HG03159 (cell line): ENCODE measurements at regions not wholly inside any gene's neighbourhood (a gene's known extent, or its start where the extent isn't known, plus 50 kb on each side); places are given as distances from the start of the nearest gene placed in this dataset.

Experiments used
- ATAC-seq: cut with Tn5 transposase; IDR thresholded peaks from one replicate; pipeline ENCODE4 v1.9.1; 2021; ENCODE audit warnings: mild to moderate bottlenecking, moderate library complexity; ENCODE audit not compliant: unreplicated experiment

DNA sequence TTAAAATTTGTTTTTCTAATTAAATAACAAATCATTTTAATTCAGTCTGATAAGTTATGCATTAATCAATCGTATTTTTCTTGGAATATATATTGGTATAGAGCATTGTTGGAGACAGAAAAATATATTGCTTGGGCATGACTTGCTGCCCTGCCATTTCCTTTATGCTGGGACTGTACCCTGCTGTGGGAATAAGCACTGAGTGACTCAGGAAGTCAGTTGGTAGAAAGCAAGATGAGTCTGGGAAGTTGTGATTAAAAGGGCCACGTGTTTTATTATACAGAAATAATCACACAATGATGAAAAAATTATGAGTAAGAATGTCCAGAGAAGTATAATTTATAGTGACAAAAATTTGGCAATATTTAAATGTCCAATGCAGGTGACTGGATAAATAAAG is 139.5 kb downstream of the KIF18A start:
- no peak for ATAC-seq

DNA sequence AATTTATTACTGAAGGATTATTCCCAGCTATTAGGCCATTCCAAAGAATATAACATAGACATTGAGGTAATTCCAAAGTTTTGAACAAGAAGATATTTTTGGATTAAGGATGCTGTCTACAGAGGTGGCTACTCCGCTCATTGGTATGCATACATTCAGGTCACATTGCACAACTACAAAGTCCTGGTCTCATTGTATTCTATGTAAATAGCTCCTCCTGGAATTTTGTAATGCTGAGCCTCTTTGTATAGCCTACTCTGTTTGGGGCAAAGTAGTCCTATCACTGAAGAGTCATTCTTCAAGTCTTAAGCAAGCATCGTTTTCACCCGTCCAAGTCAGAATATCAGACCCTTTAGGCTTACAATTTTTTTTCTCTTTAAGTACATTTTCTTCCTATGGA is 142.4 kb downstream of the KIF18A start:
- no peak for ATAC-seq

DNA sequence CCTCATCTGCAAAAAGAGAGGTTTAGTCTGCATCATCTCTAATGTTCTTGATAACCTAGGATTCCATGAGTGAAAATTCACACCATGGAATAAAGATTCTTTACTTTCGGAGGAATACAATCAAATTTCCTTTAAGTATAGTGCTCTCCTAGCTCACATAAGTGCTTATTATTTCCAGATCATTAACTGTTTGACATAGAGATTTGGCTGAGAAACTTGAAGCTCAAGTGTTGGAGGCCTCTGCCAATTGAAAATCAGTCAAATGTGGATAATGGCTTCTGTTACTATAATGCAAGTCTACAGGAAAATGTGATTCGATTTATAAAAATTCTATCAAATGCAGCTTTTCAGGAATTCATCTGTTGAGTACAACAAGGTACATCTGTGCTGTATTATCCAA is 144.6 kb downstream of the KIF18A start:
- ATAC-seq = no peak

DNA sequence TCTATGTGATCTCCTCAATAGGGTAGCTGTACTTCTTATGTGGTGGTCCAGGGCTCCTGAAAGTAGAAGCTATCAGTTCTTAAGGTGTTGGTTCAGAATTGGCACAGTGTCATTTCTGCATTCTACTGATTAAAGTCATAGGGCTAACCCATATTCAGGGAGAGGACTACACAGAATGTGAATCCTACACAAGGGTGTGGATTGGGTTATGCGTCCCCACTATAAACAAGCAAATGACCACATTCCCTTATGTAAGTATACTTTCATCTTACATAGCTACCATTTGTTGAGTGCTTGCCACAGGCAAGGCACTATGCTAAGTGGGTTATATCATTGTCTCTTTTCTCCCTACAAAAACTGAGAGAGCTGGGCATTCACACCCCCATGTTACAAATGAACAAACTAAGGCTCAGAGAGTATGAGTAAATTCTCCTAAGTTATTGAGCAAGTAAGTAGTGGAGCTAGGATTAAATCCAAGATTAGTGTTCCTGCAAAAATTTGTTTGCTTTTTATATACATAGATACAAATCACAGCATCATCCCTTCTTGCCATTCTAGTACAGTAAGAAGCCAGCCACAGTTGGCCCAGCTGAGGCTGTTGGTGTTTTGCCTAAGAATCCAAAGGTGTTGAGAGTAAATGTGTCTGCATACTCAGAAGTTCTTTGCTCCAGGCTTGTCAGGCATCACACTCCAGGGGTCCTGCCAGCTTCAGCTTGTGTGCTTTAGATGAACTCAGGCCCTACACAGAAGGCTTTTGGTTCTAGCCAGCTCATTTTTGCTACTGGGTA is 157.8 kb downstream of the KIF18A start:
- ATAC-seq = no peak

DNA sequence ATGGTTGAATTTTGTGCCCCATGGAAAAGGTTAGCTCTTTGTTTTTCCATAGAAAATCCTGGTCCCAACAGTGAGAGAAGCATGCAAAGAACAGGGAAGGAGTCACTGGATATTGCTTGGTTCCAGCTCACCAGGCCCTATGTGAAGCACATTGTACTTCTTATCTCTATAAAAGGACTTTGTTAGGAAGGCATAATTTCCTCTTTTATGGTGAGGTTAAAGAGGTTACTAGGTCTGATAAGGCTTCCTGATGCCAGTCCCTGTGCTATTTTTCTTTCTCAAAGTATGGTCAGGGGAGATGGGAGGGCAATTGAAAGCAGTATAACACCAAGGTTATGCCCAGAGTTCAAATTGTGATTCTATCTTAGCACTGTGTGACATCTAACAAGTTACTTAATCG is 162.6 kb downstream of the KIF18A start:
- ATAC-seq = no peak

DNA sequence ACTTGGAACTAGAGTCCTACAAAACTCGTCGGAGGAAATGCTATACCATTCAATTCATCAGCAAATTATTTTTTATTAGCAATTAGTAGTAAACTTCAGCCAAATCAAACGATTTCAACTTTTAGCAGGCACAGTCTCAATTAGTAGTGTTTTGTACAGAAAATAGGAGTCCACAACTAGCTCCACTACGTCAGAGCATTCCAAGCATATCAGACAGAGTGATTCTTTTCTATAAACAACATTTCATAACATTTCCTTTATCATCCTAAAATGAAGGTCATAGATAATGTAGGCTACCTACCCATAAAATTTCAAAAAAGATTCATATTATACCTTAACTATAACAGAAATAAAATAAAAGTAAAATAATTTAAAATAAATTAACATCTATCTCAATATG is 169.9 kb downstream of the KIF18A start:
- ATAC-seq = no peak

DNA sequence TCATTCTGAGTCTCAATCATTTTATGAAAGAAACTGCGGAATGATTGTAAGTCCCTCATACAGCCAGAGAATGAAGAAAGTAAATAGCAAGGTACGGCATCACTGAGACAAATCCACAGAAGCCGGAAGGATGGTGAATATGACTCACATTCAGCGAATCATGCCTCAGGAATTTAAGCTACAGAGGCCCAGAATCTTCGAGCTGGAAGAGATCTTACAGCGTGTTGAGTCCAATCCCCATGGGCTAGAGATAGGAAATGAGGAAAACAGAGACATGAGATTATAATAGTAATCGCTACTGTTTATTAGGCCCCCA is 173.2 kb downstream of the KIF18A start:
- ATAC-seq = no peak

DNA sequence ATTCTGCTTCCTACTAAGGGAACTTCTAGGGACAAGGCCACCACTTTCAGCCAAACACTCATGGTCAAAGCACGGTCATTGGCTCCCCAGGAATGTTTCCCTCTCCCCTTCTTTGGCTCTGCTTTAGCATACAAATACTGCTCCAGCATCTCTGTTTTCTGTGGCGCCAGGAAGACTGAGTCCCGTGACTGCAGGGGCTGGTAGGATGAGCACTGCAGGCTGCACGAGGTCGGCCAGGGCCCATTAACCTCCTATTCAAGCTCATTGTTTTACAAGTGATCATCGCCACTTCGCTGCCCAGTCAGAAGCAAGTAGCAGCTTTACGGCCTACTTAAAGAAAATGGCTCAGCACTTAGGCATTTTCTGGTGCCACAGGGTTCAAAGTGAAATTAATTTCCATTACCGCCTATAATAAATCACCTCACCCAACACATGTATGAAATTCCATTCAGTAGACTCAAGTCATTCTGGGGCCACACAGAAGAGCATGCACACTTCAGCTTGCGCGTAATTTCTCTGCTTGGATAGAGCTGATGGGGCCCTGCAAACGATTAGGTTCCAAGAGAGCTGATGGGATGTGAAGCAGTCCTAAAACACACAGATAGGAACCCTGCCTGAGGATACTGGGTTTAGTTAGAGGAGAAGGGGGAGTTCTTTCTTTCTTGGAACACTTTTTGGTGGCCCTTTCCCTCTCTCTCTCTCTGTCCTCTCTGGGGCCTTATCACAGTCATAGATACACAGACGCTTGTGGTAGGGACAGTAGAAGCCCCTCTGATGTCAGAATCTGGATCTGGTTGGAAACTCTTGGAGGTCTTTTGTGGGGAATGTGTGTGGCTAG is 173.7 kb downstream of the KIF18A start:
- ATAC-seq = no peak

DNA sequence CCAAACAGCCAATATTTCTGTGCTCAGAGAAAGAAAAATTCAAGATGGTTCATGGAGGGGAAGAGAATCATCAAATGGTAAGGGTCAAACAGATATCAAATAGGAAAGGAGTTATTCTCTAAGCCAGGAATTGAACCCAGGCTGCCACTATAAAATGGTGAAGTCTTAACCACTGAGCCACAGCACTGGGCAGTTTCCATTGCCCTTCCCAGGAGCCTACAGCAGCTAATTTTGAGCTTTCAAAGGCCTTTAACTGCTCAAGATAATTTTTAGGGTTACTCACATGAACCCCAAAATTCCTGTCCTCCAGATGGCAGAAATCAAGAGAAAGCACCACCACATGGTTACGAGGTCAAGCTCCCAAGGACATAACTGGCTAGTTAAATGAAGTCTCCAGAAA is 176.2 kb downstream of the KIF18A start:
- ATAC-seq = no peak

DNA sequence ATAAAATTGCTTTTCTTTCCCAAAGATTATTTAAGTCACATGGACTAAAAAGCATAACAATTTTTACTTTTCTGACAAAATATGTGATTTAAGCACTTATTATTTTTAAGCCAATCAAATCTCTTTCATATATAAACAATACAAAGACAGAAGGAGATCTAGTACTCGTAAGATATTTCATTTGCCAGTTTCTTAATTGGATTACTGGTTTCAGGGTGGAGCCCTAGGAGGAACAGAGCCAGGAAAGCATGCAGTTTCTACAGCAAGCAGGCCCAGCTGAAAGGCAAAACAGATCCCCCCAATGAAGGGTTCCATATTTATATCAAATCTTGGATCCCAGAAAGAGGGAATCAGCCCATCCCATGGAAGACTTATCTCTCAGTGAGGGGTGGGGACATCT is 177.0 kb downstream of the KIF18A start:
- no peak for ATAC-seq

DNA sequence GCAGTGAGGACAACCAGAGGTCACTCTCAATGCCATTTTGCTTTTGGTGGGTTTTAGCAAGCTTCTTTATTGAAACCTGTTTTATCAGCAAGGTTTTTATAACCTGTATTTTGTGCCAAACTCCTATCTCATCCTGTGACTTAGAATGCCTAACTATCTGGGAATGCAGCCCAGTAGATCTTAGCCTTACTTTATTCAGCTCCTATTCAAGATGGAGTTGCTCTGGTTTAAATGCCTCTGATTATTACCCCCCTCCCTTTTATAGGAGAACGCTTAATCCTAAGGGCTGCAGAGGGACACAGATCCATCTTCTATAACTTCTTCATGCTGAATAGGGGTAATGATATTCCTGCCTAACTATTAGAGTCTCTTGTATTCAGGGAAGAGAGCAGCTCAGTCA is 179.1 kb downstream of the KIF18A start:
- no peak for ATAC-seq

DNA sequence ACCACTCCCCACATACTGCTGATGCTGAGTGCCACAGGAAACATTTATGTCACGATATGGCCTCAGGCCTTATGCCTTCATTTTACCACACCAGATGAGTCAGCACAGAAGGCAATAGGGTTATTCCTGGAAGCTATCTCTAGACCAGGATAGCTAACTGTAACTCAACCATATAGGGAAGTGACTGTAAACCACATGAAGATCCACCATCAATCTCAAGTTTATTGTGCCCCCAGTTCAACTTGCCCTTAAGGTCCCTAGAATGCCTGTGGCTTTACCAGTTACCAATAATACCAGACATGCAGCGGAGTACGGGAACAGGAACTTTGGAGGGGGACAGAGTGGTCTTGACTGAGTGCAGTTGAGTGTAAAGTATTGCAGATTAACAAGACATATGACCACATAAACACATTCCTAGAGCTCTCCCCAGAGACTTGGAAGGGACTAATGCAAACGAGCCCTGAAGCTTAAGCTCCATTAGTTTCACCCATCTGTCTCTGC is 180.9 kb downstream of the KIF18A start:
- ATAC-seq = no peak

DNA sequence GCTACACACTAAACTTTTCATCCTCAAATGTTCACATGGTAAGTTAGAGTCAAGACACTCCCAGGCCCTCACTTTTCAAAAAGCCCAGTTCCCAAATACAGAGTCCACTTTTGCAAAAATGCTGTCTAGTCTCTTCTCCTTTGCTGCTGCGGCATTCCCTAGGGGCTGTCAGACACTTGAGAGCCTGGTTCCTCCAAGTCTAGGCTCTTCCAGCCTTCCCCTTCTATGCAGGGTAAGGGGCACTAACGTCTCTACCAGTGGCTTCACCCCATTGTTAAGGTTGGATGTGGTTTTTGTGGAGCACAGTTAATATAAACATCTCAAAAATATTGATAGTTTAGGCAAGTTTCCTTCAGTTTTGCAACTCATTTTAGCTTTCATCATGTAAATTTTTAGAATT is 181.5 kb downstream of the KIF18A start:
- ATAC-seq = no peak

DNA sequence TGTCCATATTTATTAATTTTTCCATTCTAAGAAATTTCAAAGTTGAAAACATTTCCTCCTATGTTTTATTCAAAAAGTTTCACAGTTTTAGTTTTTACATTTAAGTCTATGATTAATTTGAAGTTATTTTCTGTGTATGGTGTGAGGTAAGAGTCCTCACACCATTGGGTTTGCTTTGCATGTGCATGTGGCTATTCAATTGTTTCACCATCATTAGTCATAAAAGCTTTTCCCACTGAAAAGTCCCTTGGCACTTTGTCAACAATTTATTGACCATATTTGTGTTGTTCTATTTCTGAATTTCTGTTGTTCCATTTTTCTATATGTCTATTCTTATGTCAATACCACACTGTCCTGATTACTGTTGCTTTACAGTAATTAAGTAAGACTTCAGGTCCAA is 186.5 kb downstream of the KIF18A start:
- no peak for ATAC-seq

DNA sequence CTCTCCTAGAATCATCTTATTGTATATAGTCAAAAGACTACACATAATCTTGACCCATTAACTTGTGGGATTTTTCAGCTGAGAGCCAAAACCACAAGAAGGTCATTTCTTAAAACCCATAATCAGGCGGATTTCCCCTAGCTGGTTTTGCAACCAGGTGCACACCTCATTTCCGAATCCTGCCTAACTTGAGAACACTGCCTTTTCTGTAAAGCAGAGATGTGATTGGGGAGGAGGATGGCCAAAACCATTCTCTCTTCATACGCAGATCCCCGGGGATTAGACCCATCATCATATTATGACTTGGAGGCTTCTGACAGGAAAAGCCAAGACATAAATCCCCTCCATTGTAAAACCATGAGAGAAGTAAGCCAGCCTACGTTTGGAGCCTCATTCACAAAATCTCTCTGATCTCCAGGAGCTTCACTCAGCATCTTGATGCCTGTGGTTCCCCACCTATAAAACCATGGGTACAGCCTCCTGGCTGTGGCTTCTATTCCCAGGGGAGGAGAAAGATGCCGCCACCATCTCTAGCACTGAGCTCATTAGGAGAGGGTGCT is 191.3 kb downstream of the KIF18A start:
- peak; percentile 89 for ATAC-seq

DNA sequence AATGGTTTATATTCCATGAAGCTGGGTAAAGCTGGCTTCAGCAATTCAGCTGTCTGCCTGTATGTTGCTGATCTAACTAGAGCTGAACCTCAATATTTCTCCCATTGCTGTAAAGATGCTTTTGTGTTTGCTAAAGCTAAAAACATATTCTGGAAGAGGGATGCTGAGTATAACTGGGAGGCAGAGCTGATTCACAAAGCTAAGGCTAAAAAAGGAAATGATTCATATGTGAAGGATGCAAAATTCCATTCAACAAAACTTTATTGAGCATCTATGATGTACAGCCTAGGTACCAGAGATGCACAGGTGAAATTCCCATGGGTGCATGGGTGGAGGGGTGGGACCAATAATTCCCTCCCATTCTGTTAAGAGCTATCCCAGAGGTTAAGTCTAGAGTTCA is 193.9 kb downstream of the KIF18A start:
- ATAC-seq = no peak

DNA sequence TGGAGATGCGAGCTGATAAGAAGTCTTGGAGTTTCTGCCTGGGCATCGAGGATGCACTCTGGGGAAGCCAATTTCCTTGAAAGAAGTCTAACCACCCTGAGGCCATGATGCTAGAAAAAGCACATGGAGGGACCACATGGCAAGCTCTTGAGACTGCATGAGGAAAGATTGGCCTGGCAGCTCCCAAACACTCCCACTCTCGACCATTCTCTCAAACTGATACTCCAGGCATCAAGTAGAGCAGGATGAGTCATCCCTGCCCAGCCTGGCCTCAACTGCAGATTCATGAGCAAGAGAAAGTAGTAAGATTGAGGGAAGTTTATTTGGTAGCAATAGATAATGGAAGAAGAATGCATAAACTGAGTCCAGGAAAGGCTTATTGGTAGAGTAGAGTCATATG is 194.3 kb downstream of the KIF18A start:
- ATAC-seq = no peak

DNA sequence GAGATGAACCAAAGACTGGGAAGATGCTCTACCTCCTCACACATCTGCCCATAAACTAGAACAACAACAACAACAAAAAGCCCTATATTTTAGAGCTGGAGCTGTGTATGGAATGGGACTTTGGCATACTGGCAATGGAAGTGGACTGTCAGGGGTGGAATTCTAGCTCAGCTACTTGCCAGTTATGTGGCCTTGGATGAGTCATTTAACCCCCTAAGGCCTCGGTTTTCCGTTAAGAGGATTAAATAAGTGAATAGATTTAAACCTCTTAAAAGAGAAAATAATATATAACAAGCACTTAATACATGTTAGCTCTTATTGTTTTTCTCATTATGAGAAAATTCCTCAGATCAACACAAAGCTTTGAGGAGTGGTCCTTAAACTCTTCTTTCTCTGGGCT is 195.0 kb downstream of the KIF18A start:
- ATAC-seq = no peak

DNA sequence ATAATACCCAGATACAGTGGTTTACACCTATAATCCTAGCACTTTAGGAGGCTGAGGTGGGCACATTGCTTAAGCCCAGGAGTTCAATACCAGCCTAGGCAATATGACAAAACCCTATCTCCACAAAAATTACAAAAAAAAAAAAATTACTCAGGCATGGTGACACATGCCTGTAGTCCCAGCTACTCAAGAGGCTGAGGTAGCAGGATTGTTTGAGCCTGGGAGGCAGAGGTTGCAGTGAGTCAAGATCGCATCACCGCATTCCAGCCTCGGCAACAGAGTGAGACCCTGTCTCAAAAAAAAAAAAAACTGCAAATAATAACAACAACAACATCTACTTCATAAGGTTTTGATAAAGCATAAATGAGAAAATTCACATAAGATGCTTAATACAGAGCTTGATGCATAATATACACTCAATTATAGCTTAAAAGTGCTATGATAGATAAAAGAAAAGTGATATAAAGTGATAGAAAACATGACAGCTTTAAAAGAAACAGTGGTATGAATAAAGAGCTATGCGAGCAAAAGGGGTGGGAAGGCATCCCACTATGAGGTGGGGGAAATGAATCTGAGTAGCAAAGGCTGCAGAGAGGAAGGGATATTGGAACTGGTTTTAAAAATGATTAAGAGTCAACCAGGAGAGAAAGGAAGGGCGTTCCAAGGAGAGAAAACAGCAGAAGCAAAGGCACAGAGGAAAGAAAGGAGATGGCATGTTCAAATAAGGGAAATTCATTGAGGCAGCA is 197.6 kb downstream of the KIF18A start:
- no peak for ATAC-seq

DNA sequence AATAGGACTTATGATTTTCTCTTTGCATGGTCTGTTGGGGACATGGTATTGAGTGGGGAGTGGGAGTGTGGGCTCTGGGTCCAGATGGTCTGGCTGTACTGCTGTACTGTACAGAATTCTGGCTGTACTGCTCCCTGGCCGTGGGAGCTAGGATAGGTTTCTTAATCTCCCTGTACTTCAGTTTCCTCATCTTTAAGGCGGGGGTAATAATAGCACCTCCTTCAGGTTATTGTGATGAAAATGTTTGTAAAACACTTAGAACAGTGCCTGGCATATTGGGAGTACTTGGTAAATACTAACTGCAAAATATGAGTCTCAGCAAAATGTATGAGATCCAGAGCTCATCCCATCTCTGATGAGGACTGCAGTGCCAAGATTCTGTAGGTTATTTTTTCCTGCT is 198.6 kb downstream of the KIF18A start:
- ATAC-seq = no peak

DNA sequence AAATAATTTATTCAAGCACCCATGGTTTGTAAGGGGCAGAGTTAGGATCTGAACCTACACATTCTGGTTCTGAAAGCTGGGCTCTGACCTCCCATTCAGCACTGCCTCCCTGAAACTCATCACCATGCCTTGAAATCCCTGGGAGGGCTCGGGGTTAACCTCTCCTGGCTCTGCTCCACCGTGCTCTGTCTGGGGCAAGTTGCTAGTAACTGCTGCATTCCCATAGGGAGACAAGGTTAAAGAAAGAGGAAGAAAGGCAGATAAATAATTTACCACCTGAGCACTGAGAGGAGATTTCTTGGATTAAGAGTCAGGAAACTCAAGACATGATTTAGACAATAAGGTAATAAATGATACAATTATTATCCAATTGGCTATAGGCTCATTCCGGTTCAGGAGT is 199.3 kb downstream of the KIF18A start:
- no peak for ATAC-seq
